Astrocyte of the cerebellum (primary cell): ENCODE measurements at regions not wholly inside any gene's neighbourhood (a gene's known extent, or its start where the extent isn't known, plus 50 kb on each side); places are given as distances from the start of the nearest gene placed in this dataset.
"Not testable (repeated sequence)": the region's sequence is repeated elsewhere in the genome, so short reads cannot be mapped to it uniquely, and the experiment has no call there.

ENCODE experiments used
- DNase-seq: peaks from one replicate; pipeline ENCODE4 v3.0.0-alpha.2; 2011; ENCODE audit warnings: low read depth
- H3K4me3 ChIP-seq: 2 replicates; pipeline ENCODE4 v1.5.1; 2011; ENCODE audit warnings: mild to moderate bottlenecking, low read depth, low read length, moderate library complexity
- in situ Hi-C: cut with HindIII; loops from 2 replicates; pipeline ENCODE4 v1.10.0; 2017; ENCODE audit warnings: low sequenced_read_pairs
- TF ChIP-seq, protein P1 (sequence below): IDR thresholded peaks from 2 replicates; pipeline ENCODE4 v1.5.1; 2012; ENCODE audit warnings: low read length, low read depth, moderate library complexity, mild to moderate bottlenecking; ENCODE audit errors: missing control alignments

GRCh38 chr16:72590151-72590937 lies 418.4 kb upstream of the PMFBP1 start:
- in situ Hi-C loops = no loop called here
- no peak for DNase-seq
- no peak overlapping the region for H3K4me3 ChIP-seq
- TF ChIP-seq, protein P1, sequence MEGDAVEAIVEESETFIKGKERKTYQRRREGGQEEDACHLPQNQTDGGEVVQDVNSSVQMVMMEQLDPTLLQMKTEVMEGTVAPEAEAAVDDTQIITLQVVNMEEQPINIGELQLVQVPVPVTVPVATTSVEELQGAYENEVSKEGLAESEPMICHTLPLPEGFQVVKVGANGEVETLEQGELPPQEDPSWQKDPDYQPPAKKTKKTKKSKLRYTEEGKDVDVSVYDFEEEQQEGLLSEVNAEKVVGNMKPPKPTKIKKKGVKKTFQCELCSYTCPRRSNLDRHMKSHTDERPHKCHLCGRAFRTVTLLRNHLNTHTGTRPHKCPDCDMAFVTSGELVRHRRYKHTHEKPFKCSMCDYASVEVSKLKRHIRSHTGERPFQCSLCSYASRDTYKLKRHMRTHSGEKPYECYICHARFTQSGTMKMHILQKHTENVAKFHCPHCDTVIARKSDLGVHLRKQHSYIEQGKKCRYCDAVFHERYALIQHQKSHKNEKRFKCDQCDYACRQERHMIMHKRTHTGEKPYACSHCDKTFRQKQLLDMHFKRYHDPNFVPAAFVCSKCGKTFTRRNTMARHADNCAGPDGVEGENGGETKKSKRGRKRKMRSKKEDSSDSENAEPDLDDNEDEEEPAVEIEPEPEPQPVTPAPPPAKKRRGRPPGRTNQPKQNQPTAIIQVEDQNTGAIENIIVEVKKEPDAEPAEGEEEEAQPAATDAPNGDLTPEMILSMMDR = no peak

DNA sequence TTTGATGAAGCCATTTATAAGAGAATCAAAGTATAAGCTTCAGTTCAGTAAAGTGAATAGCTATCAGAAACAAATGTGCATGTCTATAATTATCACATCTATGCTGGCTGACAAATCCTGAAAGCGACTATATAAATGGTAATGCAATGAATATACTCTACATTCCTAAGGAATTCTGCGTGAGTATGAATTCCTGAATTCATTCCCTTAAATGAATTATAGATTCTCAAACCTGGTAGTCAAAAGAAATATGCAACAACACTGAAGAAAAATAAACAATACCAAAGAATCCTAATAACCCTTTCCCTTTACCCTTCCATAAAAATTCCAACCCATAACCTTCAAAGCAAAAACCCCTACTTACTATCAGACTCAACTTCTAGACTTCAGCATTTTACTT lies 416.6 kb upstream of the PMFBP1 start:
- in situ Hi-C loops = no loop called here

GRCh38 chr16:72578061-72578460 lies 406.1 kb upstream of the PMFBP1 start:
- in situ Hi-C loops, DNase-seq, H3K4me3 ChIP-seq: not testable (repeated sequence)

More for the DNA sequence above, 416.6 kb upstream of the PMFBP1 start:
- TF ChIP-seq, protein P1 = no peak
- no peak for DNase-seq
- no peak overlapping the region for H3K4me3 ChIP-seq

DNA sequence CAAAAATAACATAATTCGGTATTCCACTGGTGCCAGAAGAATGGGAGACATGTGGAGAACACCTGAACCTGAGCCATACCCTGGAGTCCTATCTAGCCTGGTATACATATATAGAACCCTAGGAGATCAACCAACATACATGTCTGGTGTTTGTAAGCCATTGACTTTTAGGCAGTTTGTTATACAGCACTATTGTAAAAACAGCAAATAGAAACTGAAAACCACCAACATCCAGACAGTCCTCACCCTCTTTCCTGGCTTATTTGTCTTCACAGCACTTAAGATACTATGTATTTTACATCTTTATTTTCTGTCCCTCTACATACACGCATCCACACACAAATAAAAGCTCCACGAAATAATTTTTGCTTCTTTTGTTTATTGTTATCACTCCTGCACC lies 404.2 kb upstream of the PMFBP1 start:
- H3K4me3 ChIP-seq = no peak overlapping the region
- TF ChIP-seq, protein P1 = no peak
- DNase-seq = no peak
- in situ Hi-C loops = no loop called here

GRCh38 chr16:72569677-72570076 lies 397.7 kb upstream of the PMFBP1 start:
- in situ Hi-C loops = no loop called here
- H3K4me3 ChIP-seq = no peak overlapping the region
- DNase-seq = no peak
- TF ChIP-seq, protein P1 = no peak

- no peak for DNase-seq
- no peak overlapping the region for H3K4me3 ChIP-seq
- TF ChIP-seq, protein P1 = no peak
- in situ Hi-C loops = no loop called here
These were observed 396.5 kb upstream of the PMFBP1 start for GRCh38 chr16:72568502-72568901.

DNA sequence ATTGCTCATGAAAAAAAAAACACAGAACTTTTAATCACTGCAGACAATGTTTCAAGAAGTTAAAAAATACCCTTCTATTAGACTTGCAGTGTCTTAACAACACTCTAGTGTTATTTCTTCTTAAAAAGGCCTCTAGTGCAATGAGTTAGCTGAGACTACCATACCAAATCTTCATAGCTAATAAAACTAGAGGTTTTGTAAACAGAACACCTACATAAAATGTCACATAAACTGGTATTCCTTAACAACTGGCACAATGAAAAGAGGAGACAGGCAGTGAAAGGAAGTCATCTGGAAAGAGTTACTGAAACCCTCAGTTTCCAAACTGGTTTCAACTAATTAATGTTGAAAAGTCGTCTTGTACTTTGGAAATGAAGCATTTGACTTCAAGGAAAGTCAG lies 394.2 kb upstream of the PMFBP1 start:
- DNase-seq = no peak
- no peak overlapping the region for H3K4me3 ChIP-seq
- TF ChIP-seq, protein P1 = no peak
- in situ Hi-C loops = no loop called here
